Stomach (tissue), 4 donors: ENCODE measurements at regions not wholly inside any gene's neighbourhood (a gene's known extent, or its start where the extent isn't known, plus 50 kb on each side); places are given as distances from the start of the nearest gene placed in this dataset.

Experiments
- CTCF ChIP-seq, 7 experiments: fragments of 450-650 bp in 4 of 7; fragments of 200-600 bp in 3 of 7; sonication (generic) in 3 of 7; IDR thresholded peaks; one replicate each; pipeline ENCODE4 v1.5.1; 2016 to 2019; ENCODE audit warnings: antibody characterized with exemption in 7 of 7, control low read depth in 2 of 7, mild to moderate bottlenecking in 1 of 7
- EP300 ChIP-seq: sonication (generic); formaldehyde crosslinking; IDR thresholded peaks from one replicate; pipeline ENCODE4 v1.6.1; 2017; ENCODE audit warnings: antibody characterized with exemption

GRCh38 chr12:124472690-124473279 lies 94.6 kb downstream of the NCOR2 start:
- no peak for TF ChIP-seq CTCF (IDR thresholded peaks at IDR 0.05)
- TF ChIP-seq EP300, result no peak
